Medulla oblongata (tissue), 1 donor: ENCODE measurements at regions not wholly inside any gene's neighbourhood (a gene's known extent, or its start where the extent isn't known, plus 50 kb on each side); places are given as distances from the start of the nearest gene placed in this dataset.

Experiments
- DNase-seq: peaks from one replicate; pipeline ENCODE4 v3.0.0-alpha.2; 2015; ENCODE audit errors: extremely low spot score

DNA sequence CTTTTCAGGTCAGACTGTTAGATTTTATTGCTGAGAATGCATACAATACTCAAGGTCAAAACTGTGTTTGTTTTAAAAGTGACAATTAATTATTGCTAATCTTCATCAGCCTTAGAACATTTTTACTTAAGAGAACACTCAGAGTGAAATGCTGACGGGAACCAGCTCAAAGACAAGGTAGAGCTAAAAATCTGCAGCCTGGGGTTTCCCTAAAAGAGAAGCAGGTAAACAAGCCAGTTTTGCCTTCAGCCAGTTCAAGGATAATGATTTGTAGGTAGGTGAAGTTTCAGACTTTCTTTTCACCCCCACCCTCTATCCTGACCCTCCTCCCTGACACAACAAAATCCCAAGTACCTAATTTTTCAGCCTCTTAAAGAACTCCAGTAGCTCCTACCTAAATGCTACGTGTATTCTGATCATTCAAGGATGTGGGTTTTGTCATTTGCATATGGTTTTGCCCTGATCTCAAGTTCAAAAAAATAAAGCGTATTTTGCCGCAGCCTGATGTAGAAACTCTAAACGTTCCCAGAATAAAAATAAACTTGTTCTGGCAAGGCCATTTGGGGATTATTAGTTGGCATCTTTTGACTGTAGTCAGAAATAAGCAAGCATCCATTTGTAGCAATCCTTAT lies 407.2 kb downstream of the EFNA5 start:
- DNase-seq: no peak

DNA sequence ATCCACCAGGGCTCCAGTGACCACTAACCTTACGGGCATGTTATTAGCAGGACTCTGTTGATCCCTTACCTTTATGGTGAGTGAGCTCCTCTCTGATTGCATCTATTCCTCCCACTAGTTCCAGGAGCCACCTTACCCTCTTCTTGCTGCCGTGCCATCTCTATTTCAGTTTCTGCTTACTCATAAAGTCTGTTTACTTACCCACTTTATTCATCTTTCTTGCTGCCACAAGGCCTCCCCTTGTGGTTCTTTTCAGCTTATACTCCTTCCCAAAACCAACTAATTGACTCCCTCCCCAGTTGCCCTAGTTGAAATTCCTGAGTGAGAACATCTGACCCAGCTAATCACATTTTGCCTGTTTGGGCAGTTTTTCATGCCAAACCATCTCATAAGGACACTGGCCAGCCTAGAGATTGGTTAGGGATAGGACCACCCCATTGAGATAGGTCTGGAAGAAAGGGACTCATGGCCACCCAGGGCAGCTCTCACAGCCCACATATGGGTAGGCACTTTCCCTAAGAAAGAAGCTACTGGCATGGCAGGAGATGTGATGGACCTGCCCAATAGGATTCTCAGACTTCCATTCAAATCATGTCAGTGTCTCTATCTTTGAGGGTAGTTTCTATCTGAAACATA lies 412.7 kb downstream of the EFNA5 start:
- no peak for DNase-seq

DNA sequence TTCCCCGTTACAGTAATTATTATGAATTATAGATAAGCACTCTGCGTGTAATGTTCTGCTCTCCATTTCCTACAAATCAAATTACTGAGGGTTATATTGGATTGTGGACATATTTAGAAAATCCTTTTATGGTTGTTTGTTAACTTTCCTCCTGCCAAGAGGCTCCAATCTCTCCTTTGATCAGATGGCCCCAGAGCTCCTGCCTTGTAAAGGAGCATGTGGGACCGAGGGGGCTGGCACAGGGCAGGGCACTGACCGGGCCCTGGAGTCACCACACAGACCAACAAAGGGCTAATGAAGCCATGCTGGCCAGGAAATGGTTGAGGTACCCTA lies 415.9 kb downstream of the EFNA5 start:
- DNase-seq: no peak

GRCh38 chr5:107254214-107254901 lies 416.4 kb downstream of the EFNA5 start:
- DNase-seq: no peak

- DNase-seq: no peak
Measured at GRCh38 chr5:107253246-107253645, 417.5 kb downstream of the EFNA5 start.

GRCh38 chr5:107251151-107251550 lies 419.6 kb downstream of the EFNA5 start:
- DNase-seq: no peak

DNA sequence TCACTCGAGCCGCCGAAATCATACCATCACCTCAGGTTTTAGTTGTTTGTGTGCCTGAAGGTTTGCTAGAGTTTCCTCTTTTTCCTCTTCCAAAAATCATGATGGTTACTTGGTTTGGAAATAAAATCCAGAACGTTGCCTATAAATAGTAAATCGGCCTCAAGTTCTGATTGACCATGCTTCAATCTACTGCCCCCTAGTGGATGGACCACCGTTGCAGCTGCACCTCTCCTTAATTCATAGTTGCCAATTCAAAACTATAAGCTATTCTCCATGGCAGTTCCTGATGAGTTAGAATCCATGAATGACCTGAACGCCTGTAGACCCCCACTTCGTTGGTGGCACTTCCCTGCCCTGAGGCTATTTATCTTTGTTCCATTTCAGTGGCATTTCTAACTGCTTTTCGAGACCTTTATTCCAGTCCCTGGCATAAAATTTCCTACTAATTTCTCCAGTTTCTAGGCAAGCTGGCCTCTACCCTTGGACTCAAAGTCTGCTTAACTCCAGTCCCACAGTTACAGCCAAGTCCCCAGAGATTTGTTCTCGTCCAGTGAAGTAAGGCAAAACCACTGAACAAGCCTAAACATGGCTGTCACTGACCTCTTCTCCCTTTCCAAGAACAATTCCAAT lies 422.6 kb downstream of the EFNA5 start:
- DNase-seq: peak; percentile 41

DNA sequence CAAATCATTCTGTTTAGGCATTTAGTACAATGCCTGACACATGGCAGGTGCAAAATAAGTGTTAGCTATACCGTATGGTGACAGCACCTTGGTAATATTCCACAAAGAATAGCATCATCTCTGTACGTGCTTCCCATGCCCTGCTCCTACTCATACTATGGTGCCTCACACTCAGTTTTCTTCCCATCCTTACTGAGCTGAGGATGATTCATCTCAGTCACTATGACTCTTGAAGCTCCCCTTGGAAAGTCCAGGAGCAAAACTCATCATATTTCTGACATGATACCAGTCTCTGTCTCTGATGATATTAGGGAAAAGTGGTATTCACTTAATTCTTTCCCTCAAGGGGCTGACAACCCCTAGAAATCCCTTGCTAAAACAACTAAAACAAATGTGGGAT lies 423.3 kb downstream of the EFNA5 start:
- DNase-seq: no peak

DNA sequence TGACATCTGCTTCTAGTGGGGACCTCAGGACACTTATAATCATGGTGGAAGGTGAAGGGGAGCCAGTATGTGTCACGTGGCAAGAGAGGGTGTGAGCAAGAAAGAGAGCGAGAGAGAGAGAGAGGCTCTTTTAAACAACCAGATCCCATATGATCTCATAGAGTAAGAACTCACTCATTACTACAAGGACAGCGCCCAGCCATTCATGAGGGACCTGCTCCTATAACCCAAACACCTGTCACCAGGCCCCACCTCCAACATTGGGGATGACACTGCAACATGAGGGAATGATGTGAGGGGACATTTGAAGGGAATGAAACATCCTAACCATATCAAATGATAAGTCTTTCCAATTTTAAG lies 427.5 kb downstream of the EFNA5 start:
- no peak for DNase-seq

GRCh38 chr5:107242411-107243219 lies 428.1 kb downstream of the EFNA5 start:
- no peak for DNase-seq

DNA sequence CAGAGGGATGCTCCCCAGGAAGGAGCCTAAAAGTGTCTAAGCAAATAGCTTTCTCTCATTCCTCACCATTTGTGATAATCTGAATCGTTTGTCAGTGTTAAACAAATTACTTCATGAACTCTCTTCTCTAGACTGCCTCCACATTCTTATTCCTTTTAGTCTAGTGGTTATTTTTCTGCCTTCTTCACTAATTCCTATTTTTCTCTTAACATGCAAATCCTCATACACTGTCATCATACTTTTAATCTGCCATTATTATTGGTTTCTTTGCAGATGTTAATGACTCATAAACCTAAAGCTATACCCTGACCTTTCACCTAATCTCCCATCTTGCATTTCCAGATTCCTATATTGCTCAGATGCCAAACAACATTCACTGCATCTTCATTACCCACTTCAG lies 428.9 kb downstream of the EFNA5 start:
- no peak for DNase-seq

DNA sequence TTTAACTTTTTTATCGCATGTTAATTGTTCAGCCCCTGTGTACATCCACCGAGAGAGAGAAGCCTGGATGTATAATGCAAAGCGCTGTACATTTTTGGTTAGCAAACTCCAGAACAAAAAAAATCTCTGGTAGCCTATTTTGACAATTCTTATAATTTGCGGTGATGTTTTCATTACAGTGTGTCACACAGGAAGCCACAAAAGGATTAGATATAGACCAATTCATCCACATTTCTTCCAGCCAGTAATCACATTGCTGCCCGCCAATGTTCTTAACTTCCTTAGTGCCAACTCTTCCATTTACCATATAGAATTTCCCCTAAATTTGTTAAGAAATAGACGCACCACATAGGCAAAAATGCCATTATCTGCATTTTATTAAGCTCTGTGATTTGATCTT lies 435.6 kb downstream of the EFNA5 start:
- no peak for DNase-seq

GRCh38 chr5:107232788-107233187 lies 437.9 kb downstream of the EFNA5 start:
- DNase-seq: no peak

GRCh38 chr5:107232293-107232692 lies 438.4 kb downstream of the EFNA5 start:
- no peak for DNase-seq

GRCh38 chr5:107231191-107231590 lies 439.5 kb downstream of the EFNA5 start:
- no peak for DNase-seq

DNA sequence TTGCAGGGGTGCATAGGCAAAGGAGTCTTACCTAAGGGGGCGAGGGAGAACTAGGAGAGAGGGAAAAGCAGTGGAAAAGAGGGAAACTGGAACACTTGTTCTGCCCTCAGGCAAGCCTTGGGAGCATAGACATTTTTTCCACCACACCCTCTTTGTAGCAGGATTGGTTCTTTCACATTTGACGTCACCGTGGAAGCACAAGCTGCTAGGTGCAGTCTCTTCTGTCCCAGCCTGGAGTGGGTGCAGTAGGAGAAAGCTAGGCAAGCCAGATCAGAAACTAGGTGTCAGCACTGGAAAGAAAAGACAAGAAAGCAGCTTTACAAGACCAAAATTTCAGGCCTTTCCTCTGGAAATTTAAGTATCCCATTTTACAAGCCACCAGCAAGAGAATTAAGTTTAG lies 440.4 kb downstream of the EFNA5 start:
- DNase-seq: no peak

GRCh38 chr5:107228226-107228625 lies 442.5 kb downstream of the EFNA5 start:
- DNase-seq: no peak

DNA sequence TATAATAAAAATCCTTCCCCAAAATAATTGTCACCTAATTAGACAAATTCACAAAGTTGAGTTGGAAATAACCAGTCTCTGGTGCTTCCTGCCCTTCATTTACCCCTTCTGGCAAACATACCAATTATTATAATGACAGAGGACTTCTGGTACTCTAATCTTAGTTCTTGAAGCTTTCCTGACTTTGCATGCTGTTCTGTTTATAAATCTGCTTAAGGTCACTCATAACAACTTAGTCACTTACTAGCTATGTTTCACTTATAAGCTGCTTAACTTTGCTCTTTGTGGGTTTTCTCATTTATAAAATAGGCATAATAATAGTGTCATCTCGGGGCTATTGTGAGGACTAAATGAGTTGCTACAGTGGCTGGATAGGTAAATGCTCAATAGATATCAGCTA lies 446.5 kb downstream of the EFNA5 start:
- no peak for DNase-seq

- no peak for DNase-seq
Measured at GRCh38 chr5:107223066-107223465, 447.7 kb downstream of the EFNA5 start.

DNA sequence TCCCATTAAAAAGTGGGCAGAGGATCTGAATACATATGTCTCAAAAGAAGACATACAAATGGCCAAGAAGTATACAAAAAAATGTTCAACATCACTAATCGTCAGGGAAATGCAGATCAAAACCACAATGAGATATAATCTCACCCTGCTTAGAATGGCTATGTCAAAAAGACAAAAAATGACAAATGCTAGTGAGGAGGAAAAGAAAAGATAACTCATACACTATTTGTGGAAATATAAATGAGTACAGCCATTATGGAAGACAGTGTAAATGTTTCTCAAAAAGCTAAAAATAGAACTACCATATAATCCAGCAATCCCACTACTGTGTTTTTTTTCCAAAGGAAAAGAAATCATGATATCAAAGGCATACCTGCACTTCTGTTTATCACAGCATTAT lies 450.7 kb downstream of the EFNA5 start:
- DNase-seq: no peak

DNA sequence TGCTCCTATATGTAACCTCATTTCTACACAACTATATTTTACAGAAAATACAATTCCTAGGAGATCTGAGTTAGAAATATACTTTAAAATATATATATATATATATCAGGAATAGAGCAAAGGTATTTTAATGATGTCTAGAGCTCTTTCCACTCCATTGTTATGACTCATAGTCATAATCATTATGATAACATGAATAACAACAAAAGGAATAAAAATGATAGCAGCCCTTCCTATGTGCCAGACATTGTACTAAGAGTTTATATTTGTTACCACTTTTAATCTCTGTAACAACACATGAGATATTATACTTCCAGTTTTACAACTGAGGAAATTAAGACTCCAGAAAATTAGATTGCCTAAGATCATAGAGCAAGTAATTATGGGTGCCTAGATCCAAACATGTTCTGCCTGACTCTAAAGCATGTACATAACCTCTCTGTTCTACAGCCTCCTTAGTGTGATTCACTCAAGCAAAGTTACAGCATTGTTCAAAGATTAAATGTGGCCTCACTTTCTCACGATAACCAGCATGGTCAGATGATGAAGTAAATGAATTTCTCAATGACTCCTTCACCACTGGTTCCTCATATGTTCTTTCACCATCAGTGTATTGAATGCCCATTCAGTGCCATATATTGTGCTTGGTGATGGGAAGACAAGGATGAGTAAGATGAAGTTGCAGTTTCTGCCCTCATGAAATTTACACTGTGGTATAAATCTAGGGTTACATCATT lies 452.1 kb downstream of the EFNA5 start:
- DNase-seq: no peak

- peak; percentile 9 for DNase-seq
Measured at GRCh38 chr5:107217721-107218130, 453.0 kb downstream of the EFNA5 start.
